HCT116 (cell line): ENCODE measurements at regions not wholly inside any gene's neighbourhood (a gene's known extent, or its start where the extent isn't known, plus 50 kb on each side); places are given as distances from the start of the nearest gene placed in this dataset.

Experiments used
- ATAC-seq: fragments of 200-7000 bp; cut with Tn5 transposase; 2 replicates; pipeline ENCODE4 v1.9.1; 2020; ENCODE audit warnings: mild to moderate bottlenecking, moderate library complexity
- BruUV-seq: library from RNA; stranded (reverse); fragments of 400-500 nt; replicated peaks from 2 replicates; lab custom pipeline; 2021; lab: Mats Ljungman, UMichigan
- CTCF ChIA-PET: fragments of 300-600 bp; sonication (Branson Sonifier 250); formaldehyde crosslinking; loops from one replicate; lab custom pipeline; 2021; ENCODE audit warnings: antibody characterized with exemption; lab: Charles Lee
- POLR2A ChIA-PET: fragments of 300-600, 350-600 bp; sonication (Branson Sonifier 250); formaldehyde crosslinking; loops from one replicate; lab custom pipeline; 2021; ENCODE audit warnings: antibody characterized with exemption; lab: Charles Lee
- RAD21 ChIA-PET, 2 experiments: fragments of 300-600 bp; sonication (Branson Sonifier 250); formaldehyde crosslinking; loops; one replicate each; lab custom pipeline; 2023; ENCODE audit warnings: low total read pairs in 2 of 2; ENCODE audit not compliant: uncharacterized antibody in 2 of 2, unreplicated experiment in 2 of 2, low non-redundant PET in 1 of 2; lab: Charles Lee
- DNase-seq: peaks from one replicate; pipeline ENCODE4 v3.0.0-alpha.2; 2010; ENCODE audit warnings: low read depth, low spot score
- H2AFZ ChIP-seq: fragments of 200-600 bp; shearing (Covaris generic), sonication (generic); 2 replicates; pipeline ENCODE4 v1.6.1; 2017; ENCODE audit warnings: low read depth, mixed run types, mixed read lengths, antibody characterized with exemption, low read length; ENCODE audit not compliant: poor library complexity, severe bottlenecking
- H3K27ac ChIP-seq: 2 replicates; pipeline ENCODE4 v1.5.1; 2012; ENCODE audit warnings: low read depth, low read length
- H3K27me3 ChIP-seq: fragments of 200-600 bp; sonication (generic); 2 replicates; pipeline ENCODE4 v1.6.1; 2016; ENCODE audit warnings: mixed run types, low read length, mixed read lengths; ENCODE audit not compliant: insufficient read depth
- H3K36me3 ChIP-seq, 2 experiments: fragments of 200-500 bp in 1 of 2; fragments of 200-600 bp in 1 of 2; sonication (Bioruptor generic) in 1 of 2; sonication (generic) in 1 of 2; 2 replicates each; pipeline versions ENCODE4 v1.5.1 to v1.6.1; 2014 to 2016; ENCODE audit warnings: low read length in 2 of 2, inconsistent platforms in 1 of 2, mixed read lengths in 1 of 2, mixed run types in 1 of 2; ENCODE audit not compliant: insufficient read depth in 2 of 2, control insufficient read depth in 1 of 2
- H3K4me1 ChIP-seq, 2 experiments: fragments of 200-600 bp in 1 of 2; sonication (generic) in 1 of 2; 2 replicates each; pipeline versions ENCODE4 v1.5.1 to v1.6.1; 2012 to 2017; ENCODE audit warnings: low read length in 2 of 2, inconsistent platforms in 1 of 2, mild to moderate bottlenecking in 1 of 2, mixed read lengths in 1 of 2, mixed run types in 1 of 2, moderate library complexity in 1 of 2; ENCODE audit not compliant: insufficient read depth in 2 of 2, control insufficient read depth in 1 of 2
- H3K4me2 ChIP-seq: fragments of 200-600 bp; sonication (generic); 2 replicates; pipeline ENCODE4 v1.6.1; 2017; ENCODE audit warnings: mixed run types, low read length, mixed read lengths
- H3K4me3 ChIP-seq, 2 experiments: fragments of 200-600 bp in 1 of 2; sonication (generic) in 1 of 2; replicated peaks in 1 of 2; 2 replicates each; pipeline ENCODE4 v1.5.1; 2011 to 2016; ENCODE audit warnings: low read length in 2 of 2, control low read depth in 1 of 2, low read depth in 1 of 2, mild to moderate bottlenecking in 1 of 2, mixed read lengths in 1 of 2, mixed run types in 1 of 2
- H3K79me2 ChIP-seq: fragments of 200-600 bp; sonication (generic); 2 replicates; pipeline ENCODE4 v1.6.1; 2017; ENCODE audit warnings: mild to moderate bottlenecking, mixed run types, low read length, moderate library complexity, mixed read lengths; ENCODE audit not compliant: insufficient read depth
- H3K9ac ChIP-seq: fragments of 200-600 bp; sonication (generic); 2 replicates; pipeline ENCODE4 v1.6.1; 2016; ENCODE audit warnings: low read length, mixed read lengths
- H3K9me2 ChIP-seq: fragments of 200-600 bp; sonication (generic), shearing (Covaris generic); 2 replicates; pipeline ENCODE4 v1.6.1; 2017; ENCODE audit warnings: mixed run types, mild to moderate bottlenecking, moderate library complexity; ENCODE audit not compliant: insufficient read depth
- H3K9me3 ChIP-seq, 2 experiments: fragments of 200-500 bp in 1 of 2; fragments of 200-600 bp in 1 of 2; sonication (Bioruptor generic) in 1 of 2; sonication (generic) in 1 of 2; 2 replicates each; pipeline ENCODE4 v1.6.1; 2014 to 2017; ENCODE audit warnings: low read length in 2 of 2, mixed read lengths in 2 of 2, inconsistent platforms in 1 of 2, low read depth in 1 of 2, mild to moderate bottlenecking in 1 of 2, mixed run types in 1 of 2, moderate library complexity in 1 of 2; ENCODE audit not compliant: control insufficient read depth in 1 of 2, insufficient read depth in 1 of 2
- H4K20me1 ChIP-seq: fragments of 200-600 bp; sonication (generic), shearing (Covaris generic); 2 replicates; pipeline ENCODE4 v1.6.1; 2017; ENCODE audit warnings: mixed run types, mild to moderate bottlenecking, moderate library complexity; ENCODE audit not compliant: insufficient read depth
- EGR1 ChIP-seq: IDR thresholded peaks from 2 replicates; pipeline ENCODE4 v1.6.1; 2012; ENCODE audit warnings: low read depth
- FOSL1 ChIP-seq: IDR thresholded peaks from 2 replicates; pipeline ENCODE4 v1.6.1; 2012; ENCODE audit warnings: low read depth
- POLR2A ChIP-seq: IDR thresholded peaks from 2 replicates; pipeline ENCODE4 v1.7.0; 2011; ENCODE audit warnings: borderline replicate concordance; ENCODE audit not compliant: insufficient read depth, insufficient read length; ENCODE audit errors: extremely low read depth
- POLR2AphosphoS5 ChIP-seq: IDR thresholded peaks from 2 replicates; pipeline ENCODE4 v1.6.1; 2011; ENCODE audit warnings: mild to moderate bottlenecking, low read depth, low read length, moderate library complexity
- SP1 ChIP-seq: IDR thresholded peaks from 2 replicates; pipeline ENCODE4 v1.6.1; 2012; ENCODE audit warnings: low read depth
- SRF ChIP-seq: IDR thresholded peaks from 2 replicates; pipeline ENCODE4 v1.6.1; 2012; ENCODE audit warnings: low read depth
- TCF7L2 ChIP-seq: IDR thresholded peaks from 2 replicates; pipeline ENCODE4 v1.7.0; 2011; ENCODE audit warnings: borderline replicate concordance, inconsistent platforms; ENCODE audit not compliant: insufficient read depth, insufficient read length; ENCODE audit errors: extremely low read depth
- ZFX ChIP-seq: fragments of 450-650 bp; IDR thresholded peaks from 2 replicates; pipeline ENCODE4 v1.6.1; 2017
- intact Hi-C: fragments of 100-400 bp; cut with micrococcal nuclease; formaldehyde crosslinking; loops from 2 replicates; pipeline ENCODE4 v1.10.0; 2022
- TF ChIP-seq, protein P1 (sequence below): IDR thresholded peaks from 2 replicates; pipeline ENCODE4 v1.6.1; 2012
- TF ChIP-seq, protein P2 (sequence below), 3 experiments: fragments of 200-600 bp in 1 of 3; sonication (generic) in 1 of 3; IDR thresholded peaks in 2 of 3; conservative IDR thresholded peaks in 1 of 3; 2 replicates each; pipeline ENCODE4 v1.5.1; 2012 to 2017; ENCODE audit warnings: low read depth in 2 of 3, low read length in 2 of 3, antibody characterized with exemption in 1 of 3, borderline replicate concordance in 1 of 3, control low read depth in 1 of 3, mild to moderate bottlenecking in 1 of 3, mixed read lengths in 1 of 3, mixed run types in 1 of 3, moderate library complexity in 1 of 3; ENCODE audit not compliant: insufficient read depth in 1 of 3
- TF ChIP-seq, protein P3 (sequence below): IDR thresholded peaks from 2 replicates; pipeline ENCODE4 v1.6.1; 2012; ENCODE audit warnings: low read depth

DNA sequence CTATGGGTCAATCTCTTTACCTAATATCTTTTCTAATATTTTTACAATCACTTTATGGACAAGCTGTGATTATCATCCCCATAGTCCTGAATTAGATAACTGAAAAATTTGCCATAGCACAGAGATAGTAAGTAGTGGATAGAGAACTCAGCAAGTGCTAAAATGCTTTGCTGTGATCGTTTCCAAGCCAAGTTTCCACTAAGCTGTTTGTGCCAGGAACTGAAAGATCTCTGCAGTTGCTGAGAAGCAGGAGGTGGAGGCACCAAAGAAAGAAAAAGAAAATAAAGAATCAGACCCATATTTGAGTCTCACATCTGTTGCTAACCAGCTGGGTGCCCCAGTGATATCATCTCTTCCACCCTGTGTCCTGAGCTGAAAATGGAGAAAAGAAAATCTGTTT lies 605.6 kb upstream of the BOD1L1 start (continued):
- TF ChIP-seq SRF (no peak), EGR1 (no peak), ZFX (no peak), SP1 (no peak)

DNA sequence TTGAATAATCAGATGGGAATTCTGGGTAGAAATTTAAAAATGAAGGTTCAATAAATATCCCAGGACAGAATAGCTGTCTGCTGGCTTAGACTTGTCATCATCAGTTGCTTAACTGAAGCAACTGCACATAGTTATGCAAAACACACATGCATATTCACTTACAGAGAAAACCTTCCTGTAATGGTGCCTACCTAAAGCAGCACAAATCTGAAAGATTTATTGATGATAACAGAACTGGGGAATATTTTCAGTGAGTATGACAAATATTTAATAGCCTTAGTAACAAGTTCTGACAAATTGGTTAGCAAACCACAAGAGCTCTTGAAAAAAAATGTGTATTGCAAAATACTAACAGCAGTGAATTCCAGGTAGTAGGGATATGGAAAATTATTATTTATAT lies 606.8 kb upstream of the BOD1L1 start:
- Histone ChIP-seq H3K4me3 (no peak overlapping the region), H3K79me2 (no peaks in the 10 kb centered on the region), H3K27ac (no peak overlapping the region), H3K9me3 (peaks cover 0 to 18% of the 10 kb centered on the region in 2 experiments; a peak in 1 of 4 replicates), H3K36me3 (no peaks in the 10 kb centered on the region), H3K4me1 (no peaks in the 10 kb centered on the region), H3K9ac (no peak overlapping the region), H4K20me1 (no peaks in the 10 kb centered on the region), H3K4me2 (no peak overlapping the region), H3K27me3 (no peaks in the 10 kb centered on the region), H3K9me2 (no peaks in the 10 kb centered on the region), H2AFZ (no peak overlapping the region)
- TF ChIP-seq, protein P1, sequence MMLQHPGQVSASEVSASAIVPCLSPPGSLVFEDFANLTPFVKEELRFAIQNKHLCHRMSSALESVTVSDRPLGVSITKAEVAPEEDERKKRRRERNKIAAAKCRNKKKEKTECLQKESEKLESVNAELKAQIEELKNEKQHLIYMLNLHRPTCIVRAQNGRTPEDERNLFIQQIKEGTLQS: no peak
- TF ChIP-seq EGR1 (no peak), SP1 (no peak), TCF7L2 (no peak), POLR2AphosphoS5 (no peak), FOSL1 (no peak), POLR2A (no peak)
- TF ChIP-seq, protein P2, sequence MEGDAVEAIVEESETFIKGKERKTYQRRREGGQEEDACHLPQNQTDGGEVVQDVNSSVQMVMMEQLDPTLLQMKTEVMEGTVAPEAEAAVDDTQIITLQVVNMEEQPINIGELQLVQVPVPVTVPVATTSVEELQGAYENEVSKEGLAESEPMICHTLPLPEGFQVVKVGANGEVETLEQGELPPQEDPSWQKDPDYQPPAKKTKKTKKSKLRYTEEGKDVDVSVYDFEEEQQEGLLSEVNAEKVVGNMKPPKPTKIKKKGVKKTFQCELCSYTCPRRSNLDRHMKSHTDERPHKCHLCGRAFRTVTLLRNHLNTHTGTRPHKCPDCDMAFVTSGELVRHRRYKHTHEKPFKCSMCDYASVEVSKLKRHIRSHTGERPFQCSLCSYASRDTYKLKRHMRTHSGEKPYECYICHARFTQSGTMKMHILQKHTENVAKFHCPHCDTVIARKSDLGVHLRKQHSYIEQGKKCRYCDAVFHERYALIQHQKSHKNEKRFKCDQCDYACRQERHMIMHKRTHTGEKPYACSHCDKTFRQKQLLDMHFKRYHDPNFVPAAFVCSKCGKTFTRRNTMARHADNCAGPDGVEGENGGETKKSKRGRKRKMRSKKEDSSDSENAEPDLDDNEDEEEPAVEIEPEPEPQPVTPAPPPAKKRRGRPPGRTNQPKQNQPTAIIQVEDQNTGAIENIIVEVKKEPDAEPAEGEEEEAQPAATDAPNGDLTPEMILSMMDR (IDR thresholded peaks at IDR 0.05 in 2 of 3, conservative IDR thresholded peaks at IDR 0.05 in 1 of 3; ENCODE audit: borderline replicate concordance in 1 of 3, insufficient read depth in 1 of 3, low read depth in 2 of 3, low read length in 2 of 3): no peak
- TF ChIP-seq, protein P3, sequence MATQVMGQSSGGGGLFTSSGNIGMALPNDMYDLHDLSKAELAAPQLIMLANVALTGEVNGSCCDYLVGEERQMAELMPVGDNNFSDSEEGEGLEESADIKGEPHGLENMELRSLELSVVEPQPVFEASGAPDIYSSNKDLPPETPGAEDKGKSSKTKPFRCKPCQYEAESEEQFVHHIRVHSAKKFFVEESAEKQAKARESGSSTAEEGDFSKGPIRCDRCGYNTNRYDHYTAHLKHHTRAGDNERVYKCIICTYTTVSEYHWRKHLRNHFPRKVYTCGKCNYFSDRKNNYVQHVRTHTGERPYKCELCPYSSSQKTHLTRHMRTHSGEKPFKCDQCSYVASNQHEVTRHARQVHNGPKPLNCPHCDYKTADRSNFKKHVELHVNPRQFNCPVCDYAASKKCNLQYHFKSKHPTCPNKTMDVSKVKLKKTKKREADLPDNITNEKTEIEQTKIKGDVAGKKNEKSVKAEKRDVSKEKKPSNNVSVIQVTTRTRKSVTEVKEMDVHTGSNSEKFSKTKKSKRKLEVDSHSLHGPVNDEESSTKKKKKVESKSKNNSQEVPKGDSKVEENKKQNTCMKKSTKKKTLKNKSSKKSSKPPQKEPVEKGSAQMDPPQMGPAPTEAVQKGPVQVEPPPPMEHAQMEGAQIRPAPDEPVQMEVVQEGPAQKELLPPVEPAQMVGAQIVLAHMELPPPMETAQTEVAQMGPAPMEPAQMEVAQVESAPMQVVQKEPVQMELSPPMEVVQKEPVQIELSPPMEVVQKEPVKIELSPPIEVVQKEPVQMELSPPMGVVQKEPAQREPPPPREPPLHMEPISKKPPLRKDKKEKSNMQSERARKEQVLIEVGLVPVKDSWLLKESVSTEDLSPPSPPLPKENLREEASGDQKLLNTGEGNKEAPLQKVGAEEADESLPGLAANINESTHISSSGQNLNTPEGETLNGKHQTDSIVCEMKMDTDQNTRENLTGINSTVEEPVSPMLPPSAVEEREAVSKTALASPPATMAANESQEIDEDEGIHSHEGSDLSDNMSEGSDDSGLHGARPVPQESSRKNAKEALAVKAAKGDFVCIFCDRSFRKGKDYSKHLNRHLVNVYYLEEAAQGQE: no peak
- ChIA-PET CTCF (no interaction called here), POLR2A (no interaction called here), RAD21 (no interaction called here)
- intact Hi-C loops: no loop called here
- no TSS peak for BruUV-seq
- DNase-seq: no peak
- ATAC-seq: no peak
